ENCODE measurements at regions not wholly inside any gene's neighbourhood (a gene's known extent, or its start where the extent isn't known, plus 50 kb on each side); places are given as distances from the start of the nearest gene placed in this dataset.

- Histone ChIP-seq H3K27me3 (no peaks in the 10 kb centered on the region), H3K4me1 (no peaks in the 10 kb centered on the region), H3K36me3 (no peaks in the 10 kb centered on the region), H3K9me3 (peaks cover 0 to 2% (median 0%) of the 10 kb centered on the region in 11 donors), H3K27ac (no peak overlapping the region), H3K4me3 (no peak overlapping the region)
- no peak for TF ChIP-seq CTCF (IDR thresholded peaks at IDR 0.05)
- ATAC-seq: no peak
- 51 to 55% methylated on average over 3 of the region's 3 CpGs for WGBS, 2 donors
- intact Hi-C loops (cut with DNase I): no loop called here
- no peak for DNase-seq
Measured at GRCh38 chr4:23547601-23548000, 342.2 kb downstream of the PPARGC1A start.

- DNase-seq (no peak), ATAC-seq (no peak)
- no peaks in the 10 kb centered on the region for H3K36me3 ChIP-seq
- 89 to 92% methylated on average over 2 of the region's 2 CpGs for WGBS, 2 donors
- H3K4me1 ChIP-seq: no peaks in the 10 kb centered on the region
- no peak overlapping the region for H3K27ac ChIP-seq
- intact Hi-C loops (cut with DNase I): no loop called here
- H3K27me3 ChIP-seq: no peaks in the 10 kb centered on the region
- no peak for TF ChIP-seq CTCF (IDR thresholded peaks at IDR 0.05)
- no peaks in the 10 kb centered on the region for H3K9me3 ChIP-seq
- H3K4me3 ChIP-seq: no peak overlapping the region
Measured at GRCh38 chr4:23547096-23547495, 342.8 kb downstream of the PPARGC1A start.

GRCh38 chr4:23539969-23540569, 349.8 kb downstream of the PPARGC1A start:
- no peak for ATAC-seq
- no peak for TF ChIP-seq CTCF (IDR thresholded peaks at IDR 0.05)
- no peaks in the 10 kb centered on the region for H3K4me1 ChIP-seq
- no peak for DNase-seq
- WGBS, 2 donors: 62 to 63% methylated on average over 5 of the region's 5 CpGs
- intact Hi-C loops (cut with DNase I): loop anchor here in 1 of 10 donors (1.0 kb wide), 1 partner anchor 33 kb away; no protein-coding TSS in a partner anchor
- no peak overlapping the region for H3K27ac ChIP-seq
- H3K4me3 ChIP-seq: no peak overlapping the region
- peaks cover 0 to 23% (median 3%) of the 10 kb centered on the region in 11 donors for H3K9me3 ChIP-seq
- no peaks in the 10 kb centered on the region for H3K36me3 ChIP-seq
- no peaks in the 10 kb centered on the region for H3K27me3 ChIP-seq

- no peak overlapping the region for H3K4me3 ChIP-seq
- H3K36me3 ChIP-seq: no peaks in the 10 kb centered on the region
- DNase-seq: no peak
- no peak overlapping the region for H3K27ac ChIP-seq
- H3K9me3 ChIP-seq: peaks cover 0 to 35% (median 8%) of the 10 kb centered on the region in 11 donors
- H3K27me3 ChIP-seq: no peaks in the 10 kb centered on the region
- no peak for ATAC-seq
- TF ChIP-seq CTCF (IDR thresholded peaks at IDR 0.05): no peak
- no peaks in the 10 kb centered on the region for H3K4me1 ChIP-seq
- intact Hi-C loops (cut with DNase I): no loop called here
- 90 to 94% methylated on average over 2 of the region's 2 CpGs for WGBS, 2 donors
Measured at GRCh38 chr4:23533859-23534258, 356.0 kb downstream of the PPARGC1A start.
